ENCODE measurements at regions not wholly inside any gene's neighbourhood (a gene's known extent, or its start where the extent isn't known, plus 50 kb on each side); places are given as distances from the start of the nearest gene placed in this dataset.

DNA sequence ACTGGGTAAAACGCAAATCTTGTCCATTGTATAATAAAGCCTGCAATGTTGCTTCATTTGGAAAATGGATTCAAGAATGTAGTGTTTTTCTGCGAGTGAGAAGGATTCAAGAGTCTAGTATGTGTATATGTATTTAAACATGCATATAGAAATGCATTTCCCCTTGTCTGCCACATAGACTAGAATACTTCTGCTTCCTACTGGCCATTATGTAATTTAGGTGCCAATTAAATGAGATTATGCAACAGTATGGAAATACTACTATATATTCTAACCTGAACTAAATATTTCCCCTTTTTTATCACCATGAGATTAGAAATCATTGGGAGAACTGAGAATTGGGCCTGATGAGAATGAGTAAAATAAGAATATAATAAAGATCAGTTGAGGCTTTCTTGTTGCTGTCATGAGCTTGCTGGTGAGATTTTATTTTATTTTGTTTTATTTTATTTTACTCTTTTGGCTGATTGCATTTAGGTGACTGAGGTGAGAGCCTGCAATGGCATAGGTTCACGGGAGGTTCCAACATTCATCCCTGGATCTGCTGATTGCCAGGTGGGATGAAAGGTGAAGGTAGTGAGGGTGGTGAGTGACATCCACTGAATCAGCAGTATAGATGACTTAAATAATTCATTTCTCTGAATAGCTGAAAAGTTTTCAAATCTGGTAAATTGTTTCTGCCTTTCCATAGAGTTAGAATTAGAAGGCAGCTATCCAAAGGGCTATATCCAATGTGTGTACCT lies 95.6 kb upstream of the SLC4A4 start:
- FAIRE-seq, result no peak

DNA sequence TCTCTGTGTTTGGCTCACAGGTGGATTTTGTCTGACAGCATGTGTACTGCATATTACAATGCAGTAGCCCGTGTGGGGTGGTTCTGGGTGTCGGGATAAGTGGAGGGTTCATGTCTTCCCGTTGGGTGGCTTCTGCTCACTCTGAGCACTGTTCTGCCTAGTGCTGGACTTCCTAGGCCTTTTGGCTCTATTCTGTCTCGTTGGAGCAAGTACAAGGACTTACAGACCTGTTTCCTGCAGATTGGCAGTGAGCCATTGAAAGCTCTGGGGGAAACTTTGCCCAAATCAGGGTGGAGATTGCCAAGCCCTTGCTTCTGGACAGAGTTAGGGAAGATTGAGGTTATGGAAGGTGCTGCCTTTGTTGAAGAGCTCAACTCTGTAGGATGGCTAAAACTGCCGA lies 91.1 kb upstream of the SLC4A4 start:
- FAIRE-seq, result no peak

DNA sequence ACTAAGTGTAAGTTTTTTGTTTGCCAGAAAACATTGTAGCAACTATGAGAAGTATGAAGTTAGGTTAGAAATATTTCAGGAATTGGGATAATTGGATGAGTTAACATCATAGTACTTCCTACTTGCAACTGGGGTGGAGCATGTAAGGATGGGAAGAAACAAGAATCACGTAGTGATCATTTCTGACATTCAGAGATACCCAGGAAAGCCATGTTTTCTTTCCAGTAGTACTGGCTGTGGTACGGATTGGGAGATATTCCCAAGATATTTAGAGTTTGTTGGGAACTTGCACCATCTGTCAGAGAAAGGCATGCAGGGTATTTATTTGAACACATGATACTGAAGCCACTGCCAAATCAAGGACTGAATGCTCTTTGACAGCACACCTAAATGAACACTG lies 87.6 kb upstream of the SLC4A4 start:
- FAIRE-seq, result no peak

DNA sequence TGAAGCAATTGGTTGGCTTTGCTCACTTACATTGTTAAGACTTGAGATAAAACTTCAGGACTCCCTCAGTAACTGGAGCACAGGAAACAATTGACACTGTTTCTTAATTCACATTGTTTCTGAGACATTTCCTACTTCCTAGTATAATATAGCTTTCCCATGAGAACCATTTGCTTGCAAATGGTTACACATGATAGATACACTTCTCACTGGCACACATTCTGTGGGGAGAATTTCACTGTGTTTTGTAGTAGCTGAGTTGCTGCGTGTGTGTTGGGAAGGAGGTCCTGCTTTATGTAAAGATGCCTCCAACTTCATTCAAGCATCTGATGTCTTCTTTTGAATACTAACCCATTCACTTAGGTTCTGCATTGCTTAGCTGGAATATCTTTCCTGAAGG lies 85.3 kb upstream of the SLC4A4 start:
- no peak for FAIRE-seq

DNA sequence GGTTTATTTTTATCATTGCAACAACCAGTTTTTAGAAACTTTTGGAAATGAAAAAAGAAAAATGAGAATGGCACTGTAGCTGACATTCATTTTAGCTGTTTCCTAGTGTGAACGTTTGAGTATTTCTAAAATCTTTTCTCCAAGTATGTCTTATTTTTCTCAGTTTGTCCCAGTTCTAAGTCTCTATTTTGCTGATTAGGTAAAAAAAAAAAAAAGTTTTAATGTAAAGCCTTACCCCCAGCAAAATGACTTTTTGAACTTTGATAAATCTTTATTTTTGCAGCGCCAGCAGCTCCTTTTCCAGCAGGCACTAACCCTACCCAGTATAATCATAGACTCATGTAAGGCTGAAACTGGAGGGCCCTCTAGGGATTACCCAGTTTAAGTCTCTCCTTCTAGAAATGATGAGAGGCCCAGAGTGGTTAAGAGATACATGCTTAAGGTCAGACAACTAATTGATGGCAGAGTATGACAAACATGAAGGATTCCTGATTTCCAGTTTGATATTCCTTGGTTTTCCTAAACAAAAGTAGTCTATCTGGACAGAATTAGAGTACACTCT lies 84.3 kb upstream of the SLC4A4 start:
- no peak for FAIRE-seq

DNA sequence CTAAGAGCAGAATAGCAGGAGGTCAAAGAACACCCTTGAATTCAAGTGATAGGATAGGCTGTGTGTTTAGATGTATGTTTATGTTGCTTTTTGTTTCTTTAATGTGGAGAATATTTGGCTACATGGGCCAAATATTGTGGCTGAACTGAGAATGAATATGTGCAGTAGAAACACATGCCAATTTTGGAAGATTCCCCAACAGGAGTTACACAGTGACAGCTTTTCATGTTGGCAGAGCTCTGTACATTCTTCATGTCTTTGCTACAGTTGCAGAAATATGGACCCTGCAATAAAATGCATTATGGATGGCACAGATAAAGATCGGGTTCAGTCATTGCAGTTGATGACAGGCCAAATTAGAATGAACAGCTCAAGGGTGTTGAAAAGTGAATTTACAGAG lies 82.8 kb upstream of the SLC4A4 start:
- FAIRE-seq, result no peak

DNA sequence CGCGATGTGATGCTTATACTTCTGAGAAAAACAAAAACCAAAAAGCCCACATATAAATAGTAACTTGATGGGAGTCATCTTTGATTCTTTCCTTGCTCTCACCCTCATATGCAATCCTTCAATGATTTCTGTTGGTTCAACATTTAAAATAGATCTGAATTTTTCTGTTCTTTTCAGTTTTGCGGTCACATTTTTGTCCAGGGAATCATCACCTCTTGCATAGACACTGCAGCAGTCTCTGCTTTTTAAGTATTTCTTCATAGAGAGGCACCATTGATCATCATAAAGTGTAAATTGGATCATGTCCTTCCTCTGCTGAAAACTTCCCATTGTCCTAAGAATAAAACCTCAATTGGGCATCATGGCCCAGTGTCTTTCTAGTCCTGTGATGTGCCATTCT lies 81.1 kb upstream of the SLC4A4 start:
- FAIRE-seq, result no peak

DNA sequence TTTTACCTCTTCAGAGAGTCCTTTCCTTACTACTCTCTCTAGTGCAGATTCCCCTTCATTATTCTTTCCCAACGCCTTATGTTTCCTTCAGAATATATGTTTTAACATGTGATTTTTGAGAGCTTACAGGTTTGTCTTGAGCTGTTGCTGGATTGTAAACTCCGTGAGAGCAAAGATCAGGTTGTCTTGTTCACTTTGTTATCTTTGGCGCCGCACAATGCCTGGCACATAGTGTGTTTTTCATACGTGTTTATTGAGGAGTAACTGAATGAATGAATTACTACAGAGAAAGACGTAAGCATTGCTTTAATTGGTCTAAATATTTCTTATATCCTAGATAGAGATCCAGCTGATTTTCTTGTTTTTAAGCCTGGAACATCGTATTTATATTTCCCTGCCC lies 80.5 kb upstream of the SLC4A4 start:
- FAIRE-seq, result no peak

DNA sequence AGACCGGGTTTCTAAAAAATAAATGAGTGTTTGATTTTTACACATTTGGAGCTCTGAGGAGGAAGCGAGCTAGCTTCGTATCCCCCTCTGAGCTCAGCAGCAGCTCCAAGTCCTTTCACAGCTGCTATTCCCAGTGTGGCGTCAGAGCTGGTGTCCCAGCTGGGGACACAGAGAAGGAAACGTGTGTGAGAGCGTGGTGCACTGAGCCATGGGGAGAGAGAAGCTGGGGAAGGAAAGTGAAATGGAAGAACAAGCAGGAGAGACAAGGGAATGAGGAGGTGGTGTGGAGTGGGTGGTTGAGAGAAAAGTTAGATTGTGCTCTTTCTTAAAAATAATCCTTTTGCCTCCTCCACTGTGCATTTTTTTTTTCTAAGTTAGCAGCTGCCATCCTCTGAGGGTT lies 79.5 kb upstream of the SLC4A4 start:
- FAIRE-seq, result no peak

DNA sequence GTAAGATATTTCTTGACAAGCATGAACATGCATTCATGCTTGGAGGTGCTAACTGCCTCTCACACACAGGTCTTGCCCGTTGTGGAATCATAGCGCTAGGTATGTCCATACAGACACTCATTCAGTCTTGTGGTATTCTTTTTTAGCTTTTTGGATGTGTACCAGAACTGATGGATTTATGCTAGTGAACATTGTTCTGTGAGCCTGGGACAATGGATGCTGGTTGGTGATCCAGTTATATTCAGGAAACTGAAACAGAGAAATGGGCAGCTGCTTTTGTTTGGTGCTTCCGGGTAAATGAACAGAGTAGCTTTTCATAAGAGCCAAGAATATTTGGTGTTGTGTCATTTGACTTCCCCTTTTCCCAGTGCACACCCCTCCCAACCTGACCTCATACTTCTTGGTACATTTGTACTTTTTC lies 78.9 kb upstream of the SLC4A4 start:
- FAIRE-seq, result no peak

DNA sequence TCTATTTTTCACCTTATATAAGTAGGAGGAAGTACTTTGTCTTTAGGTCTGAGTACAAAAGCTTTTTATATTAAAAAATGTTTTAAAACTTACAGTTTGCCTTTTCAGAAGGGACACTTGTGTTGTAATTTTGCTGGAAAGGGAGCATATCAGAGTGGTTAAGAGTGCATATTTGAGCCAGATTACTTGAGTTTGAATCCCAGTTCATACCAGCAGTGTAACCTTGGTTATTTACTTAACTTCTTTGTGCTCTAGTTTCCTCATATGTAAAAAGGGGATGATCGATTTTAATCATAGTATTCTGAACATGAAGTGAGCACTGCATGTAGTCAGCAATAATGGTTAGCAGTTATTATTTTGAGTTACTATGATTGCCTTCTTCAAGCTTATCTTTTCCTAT lies 78.3 kb upstream of the SLC4A4 start:
- FAIRE-seq, result no peak

DNA sequence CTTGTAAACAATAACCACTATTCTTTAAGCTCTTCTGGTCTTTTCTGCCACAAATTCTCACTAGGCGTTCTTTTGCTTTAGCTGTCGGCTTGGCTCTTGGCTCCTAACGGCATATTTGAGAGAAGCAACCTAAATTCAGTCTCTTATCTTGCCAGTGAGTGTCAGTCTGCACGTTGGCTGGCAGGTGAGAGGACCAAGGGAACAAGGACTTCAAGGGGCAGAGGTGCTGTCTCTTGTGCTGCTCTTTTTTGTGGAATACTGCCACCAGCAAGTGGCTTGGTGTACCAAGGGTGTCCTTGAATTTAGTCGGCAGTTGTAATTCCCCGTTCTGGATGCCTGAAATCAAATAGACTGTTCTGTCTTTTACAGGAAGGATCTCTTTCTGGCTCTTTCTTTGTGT lies 77.8 kb upstream of the SLC4A4 start:
- FAIRE-seq, result no peak

DNA sequence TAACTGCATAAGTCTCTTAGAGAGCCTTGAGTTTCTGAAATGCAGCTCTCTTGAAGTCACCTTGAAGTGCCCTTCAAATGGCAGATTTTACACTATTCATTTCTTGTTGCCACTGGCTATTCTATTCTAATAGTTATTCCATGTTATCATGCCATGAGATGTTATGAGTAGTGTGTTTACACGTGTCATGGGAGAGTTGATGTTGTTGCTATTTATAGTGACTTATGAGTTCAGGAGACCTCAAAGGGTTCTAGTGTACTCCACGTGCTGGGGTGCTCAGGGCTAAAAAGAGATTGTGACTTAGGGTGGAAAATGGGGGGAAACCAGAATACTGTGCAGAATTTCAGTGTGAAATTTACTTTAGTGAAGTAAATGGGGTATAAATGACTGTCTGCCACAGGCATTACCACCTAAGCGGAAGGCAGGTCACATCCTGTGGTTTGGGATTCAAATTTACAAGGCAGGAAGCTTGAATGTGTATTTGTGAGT lies 77.1 kb upstream of the SLC4A4 start:
- FAIRE-seq, result no peak

DNA sequence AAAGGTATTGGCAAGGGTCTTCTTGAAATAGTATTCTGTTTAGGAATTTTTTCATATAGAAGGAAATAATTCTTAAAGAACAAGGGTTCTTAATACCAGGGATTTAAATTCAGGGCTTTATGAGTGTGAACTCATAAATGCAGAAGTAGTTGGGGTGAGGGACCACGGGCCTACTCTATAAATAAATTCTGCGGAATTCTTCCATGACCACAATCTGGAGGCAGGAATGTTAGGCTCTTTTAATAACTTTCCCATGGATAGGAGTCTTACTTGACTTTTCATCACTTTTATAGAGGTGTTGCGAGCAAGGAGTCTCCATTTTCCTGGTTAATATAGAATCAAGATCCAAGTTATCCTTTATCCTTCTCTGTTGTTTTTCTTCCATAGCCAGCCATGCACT lies 76.7 kb upstream of the SLC4A4 start:
- FAIRE-seq, result no peak

DNA sequence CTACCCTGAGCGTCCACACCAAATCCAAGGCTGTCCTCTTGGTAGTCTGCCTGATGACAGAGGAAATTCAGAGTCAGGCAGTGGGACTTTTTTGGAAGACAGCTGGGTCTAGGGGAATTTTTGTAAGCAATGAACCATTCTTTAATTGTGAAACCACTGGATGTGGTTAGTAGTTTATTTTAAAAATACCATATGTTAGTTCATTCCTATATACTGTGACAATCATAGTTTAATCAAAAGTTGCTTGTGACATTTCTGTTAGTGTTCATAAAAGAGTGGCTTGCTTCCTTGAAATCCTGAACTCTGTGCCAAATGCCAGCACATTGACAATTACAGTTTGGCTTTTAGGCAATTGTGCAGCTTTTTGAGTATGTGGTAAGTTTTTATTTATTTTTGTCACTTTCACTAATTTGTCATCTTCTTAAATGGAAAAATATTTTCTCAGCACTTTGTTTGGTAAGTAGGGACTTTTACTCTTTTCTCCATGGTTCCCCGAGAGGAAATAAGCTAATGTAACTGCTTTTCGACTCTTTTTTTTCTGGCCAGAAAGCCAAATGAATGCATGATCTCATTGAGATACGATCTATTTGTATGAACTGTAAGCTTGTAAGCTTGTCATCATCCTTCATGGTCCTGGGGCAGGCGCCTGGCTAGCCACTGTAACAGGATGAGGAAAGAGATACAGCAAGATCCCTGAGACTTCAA lies 72.6 kb upstream of the SLC4A4 start:
- FAIRE-seq, result no peak

DNA sequence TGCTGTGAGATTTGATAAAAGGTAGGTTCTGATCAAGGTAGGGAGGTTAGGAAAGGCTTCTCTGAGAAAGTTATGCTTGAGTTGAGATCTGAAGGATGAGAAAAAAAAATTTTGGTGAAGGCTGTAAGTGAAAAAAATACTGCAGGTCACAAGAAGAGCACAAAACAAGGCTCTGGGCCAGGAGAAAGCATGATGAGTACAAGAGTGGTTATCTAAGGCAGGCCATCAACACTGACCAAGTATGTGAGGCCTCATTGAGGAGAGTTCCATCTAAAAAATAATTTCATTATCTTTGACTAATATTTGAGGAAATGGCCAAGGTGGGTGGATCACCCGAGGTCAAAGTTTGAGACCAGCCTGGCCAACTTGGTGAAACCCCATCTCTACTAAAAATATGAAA lies 71.6 kb upstream of the SLC4A4 start:
- no peak for FAIRE-seq

DNA sequence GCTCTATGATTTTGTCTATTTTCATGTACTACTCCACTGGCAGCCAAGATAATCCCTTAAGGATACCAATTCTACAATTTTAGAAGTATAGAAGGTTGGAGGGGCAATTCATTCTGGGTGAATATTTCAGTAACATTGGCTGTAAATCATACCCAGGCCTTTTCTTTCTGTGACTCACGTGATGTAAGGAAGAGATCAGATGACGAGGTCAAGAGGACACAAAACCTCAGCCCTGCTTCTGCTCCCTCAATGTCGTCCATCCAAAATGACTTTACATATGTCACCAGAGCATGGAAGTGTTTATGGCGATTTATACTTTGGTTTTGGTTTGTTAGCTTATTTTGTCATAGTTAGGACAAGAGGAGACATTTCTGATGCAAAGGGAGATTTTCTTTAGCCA lies 70.7 kb upstream of the SLC4A4 start:
- FAIRE-seq, result no peak

DNA sequence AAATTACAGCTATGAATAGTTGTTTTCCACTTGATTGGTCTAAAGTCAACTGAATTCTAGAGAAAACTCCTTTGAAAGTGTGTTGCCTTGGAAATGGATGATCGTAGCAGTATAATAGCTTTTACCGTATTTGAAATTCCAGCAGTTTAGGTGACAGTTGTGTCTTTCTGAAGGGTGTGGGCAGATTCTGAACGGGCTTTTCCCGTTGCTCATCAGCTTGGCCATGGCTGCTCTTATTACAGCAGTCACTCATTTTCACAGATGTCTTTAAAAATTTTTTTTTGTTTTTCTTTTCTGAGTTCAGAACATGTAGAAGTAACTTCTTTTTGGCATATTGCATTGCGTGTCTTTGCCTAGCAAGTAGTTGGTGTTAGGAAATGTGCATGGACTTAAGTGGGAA lies 69.6 kb upstream of the SLC4A4 start:
- FAIRE-seq, result no peak

DNA sequence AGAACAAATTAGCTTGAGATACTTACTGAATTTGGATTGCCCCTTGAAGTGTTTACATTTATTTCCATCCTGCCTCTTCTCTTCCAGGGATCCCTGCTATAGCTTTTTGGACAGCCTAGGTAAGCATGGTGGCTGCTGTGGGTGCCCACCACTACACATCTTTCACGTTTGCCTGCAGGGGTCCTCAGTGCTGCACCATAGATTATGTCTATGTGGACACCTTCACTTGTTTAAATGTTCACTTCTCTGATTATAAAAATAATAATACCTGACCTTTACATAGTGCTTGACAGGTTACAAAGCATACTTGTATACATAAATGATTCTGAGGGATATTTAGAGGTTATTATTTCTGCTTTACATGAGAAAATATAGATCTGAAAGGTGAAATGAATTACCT lies 67.9 kb upstream of the SLC4A4 start:
- FAIRE-seq, result no peak

DNA sequence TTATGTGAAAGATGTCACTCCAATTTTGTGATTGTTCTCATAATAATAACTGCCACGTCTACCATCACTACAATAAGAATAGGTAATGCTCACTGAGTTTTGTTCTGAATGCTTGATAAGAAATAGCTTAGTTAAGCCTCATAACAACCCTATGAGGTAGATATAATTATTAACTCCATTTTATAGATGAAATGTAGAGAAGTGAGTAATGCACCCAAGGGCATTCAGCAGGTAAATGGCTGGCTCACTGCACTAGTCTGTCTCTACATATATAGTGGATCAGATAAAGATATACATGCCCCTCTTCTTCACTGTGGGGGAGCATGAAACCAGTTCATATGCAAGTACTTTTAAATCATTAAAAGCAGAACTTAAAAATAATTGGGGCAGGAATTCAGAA lies 65.8 kb upstream of the SLC4A4 start:
- no peak for FAIRE-seq

DNA sequence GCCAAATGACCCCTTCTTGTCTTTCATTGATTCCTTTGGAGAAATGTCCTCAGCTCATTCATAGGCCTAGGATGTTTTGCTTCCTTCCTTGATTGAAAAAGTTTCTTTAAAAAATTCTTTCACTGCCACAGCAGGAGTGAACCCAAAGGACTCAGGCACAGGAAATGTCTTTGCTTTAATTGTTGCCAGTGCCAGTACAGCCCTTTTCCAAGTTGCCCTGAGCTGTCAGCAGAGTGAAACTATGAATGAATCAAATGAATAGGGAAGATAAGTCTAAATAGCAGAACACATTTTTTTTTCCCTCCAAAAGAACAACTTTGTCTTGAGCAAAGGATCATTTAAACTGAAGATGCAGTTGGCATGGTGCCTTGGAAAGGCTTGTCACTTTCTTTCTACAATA lies 63.8 kb upstream of the SLC4A4 start:
- no peak for FAIRE-seq

DNA sequence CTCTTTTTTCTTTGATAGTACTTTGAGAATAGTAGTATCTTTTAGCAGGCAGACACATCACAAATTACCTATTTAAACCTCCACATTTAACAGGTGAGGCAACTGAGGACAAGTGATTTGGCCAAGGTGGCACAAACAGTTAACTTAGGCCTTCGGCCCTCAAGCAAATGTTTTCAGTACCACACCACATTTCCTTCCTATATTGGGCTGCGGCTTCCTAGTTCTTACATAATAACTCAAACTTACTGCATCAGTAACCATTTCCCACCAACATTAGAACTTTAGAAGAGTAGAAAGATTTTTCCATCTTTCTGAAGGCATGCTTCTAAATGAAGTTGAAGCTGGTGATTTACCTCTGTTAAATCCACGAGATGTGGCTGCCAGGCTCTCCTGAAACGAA lies 63.2 kb upstream of the SLC4A4 start:
- FAIRE-seq, result no peak

DNA sequence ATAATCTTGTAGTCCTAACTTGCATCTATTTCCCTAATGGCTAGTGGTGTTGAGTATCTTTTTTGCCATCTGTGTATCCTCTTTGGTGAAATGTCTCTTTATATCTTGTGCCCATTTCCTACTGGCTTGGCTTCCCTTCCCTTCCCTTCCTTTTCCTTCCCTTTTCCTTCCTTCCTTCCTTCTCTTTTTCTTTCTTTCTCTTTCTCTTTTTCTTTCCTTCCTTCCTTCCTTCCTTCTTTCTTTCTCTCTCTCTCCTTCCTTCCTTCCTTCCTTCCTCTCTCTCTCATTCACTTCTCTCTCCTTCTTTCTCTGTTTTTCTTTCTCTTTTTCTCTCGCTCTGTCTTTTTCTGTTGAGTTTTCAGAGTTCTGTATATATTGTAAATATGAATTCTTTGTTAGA lies 61.5 kb upstream of the SLC4A4 start:
- FAIRE-seq, result no peak

DNA sequence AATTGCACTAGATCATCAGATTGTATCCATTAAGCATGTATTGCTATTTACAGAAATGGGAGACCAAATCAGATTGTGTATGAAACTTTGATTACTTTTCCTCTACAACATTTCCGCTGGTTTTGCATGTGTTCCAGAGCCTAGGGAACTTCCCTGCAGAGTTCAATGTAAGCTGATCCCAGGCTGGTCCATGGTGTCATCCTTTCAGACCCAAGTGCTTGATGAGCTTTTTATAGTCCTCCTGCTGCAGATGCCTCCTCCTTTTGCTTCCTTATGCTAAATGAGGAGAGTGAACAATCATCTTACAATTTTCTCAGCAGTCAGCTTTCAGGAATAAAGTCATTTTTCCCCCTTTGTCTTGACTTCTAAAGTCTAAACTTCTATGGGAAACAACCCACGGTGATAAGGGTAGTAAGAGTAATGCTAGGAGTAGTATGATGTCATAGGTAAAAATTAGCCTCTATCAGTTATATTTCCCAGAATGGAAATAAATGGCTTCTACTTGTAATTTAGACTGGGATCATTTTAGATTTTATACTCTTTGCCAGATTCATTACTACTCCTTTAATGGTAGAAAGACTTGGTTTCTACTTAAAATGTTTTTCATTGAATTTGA lies 55.1 kb upstream of the SLC4A4 start:
- FAIRE-seq, result no peak
